TTC549 (cell line): ENCODE measurements at regions not wholly inside any gene's neighbourhood (a gene's known extent, or its start where the extent isn't known, plus 50 kb on each side); places are given as distances from the start of the nearest gene placed in this dataset.

ENCODE experiments used
- FAIRE-seq: peaks from 2 replicates; lab custom pipeline; 2012; peaks lifted over from hg19 to GRCh38; lab: Jason Lieb, UNC

DNA sequence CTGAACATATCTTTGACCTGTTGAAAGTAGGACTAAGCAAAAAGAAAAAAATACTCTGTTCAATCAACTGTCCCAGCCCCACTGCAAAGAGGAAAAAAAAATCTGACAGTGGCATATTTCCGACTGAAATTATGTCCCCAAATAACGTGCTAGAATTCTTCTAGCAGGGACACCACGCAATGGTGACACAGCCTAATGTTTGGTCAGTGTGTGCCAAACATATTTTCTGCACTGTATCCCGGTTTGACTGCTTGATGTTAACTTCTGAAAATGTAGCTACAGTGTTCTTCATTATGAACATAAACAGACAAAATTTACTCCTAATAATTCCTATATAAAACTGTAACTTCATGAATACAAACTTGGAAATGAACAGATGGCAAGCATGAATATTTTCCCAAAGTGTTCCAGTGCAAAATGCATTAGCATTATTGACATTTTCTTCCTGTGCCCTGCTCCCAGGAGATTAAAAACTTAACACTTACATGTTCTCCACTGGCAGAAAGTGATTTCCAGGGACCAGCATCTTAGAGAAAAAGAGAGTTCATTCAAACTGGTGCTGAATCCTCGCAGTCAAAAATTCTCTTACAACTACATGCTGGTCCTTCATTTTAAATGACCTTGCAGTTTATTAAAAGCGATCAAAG, 72.4 kb upstream of the SYT1 start:
- FAIRE-seq: no peak

DNA sequence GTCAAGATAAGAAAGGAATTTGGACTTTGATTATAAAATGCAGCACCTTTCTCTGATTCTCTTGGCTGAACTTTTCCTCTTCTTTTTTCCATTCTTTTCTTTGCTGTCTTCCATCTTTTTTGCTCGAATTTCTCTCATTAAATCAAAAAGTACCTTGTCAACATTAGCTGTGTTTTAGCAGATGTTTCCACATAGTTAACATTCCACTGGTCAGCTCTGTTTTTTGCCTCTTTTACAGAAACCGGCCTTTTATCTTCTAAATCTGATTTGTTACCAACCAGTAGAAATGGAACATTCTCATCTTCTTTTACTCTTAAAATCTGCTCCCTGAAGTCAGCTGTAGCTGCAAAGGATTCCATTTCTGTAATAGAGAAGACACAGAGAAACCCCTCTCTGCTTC, 71.1 kb upstream of the SYT1 start:
- no peak for FAIRE-seq

DNA sequence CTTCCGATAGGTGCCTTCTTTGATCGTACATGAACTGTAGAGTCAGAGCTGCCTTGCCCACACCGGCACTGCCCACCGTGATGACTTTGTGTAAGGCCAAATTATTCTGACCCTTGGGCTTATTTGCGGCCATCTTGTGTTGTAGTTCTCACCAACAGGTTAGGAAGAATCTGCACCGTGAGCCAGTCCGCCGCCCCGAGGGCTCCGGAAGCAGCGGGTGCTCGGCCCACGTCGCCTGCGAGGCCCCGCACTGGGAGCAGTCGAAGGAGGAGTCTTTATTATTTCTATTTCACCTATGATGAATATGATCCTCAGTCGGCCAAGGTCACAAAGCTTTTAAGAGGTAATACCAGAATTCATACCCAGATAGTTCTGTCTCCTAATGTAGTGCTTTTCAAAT, 70.6 kb upstream of the SYT1 start:
- no peak for FAIRE-seq

DNA sequence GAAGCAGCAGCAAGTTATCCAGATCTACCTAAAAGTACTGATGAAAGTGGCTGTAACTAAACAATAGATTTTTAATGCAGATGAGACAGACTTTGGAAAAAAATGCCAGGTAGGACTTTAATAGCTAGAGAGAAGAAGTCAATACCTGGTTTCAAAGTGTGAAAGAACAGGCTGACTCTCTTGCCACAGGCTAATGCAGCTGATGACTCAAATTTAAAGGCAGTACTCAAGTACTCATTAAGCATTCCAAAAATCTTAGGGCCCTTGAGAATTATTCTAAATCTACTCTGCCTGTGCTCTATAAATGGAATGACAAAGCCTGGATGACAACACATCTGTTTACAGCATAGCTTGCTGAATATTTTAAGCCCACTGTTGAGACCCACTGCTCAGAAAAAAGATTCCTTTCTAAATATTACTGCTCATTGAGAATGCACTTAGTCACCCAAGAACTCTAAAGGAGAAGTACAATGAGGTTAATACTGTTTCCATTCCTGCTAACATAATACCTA, 68.6 kb upstream of the SYT1 start:
- FAIRE-seq: no peak

DNA sequence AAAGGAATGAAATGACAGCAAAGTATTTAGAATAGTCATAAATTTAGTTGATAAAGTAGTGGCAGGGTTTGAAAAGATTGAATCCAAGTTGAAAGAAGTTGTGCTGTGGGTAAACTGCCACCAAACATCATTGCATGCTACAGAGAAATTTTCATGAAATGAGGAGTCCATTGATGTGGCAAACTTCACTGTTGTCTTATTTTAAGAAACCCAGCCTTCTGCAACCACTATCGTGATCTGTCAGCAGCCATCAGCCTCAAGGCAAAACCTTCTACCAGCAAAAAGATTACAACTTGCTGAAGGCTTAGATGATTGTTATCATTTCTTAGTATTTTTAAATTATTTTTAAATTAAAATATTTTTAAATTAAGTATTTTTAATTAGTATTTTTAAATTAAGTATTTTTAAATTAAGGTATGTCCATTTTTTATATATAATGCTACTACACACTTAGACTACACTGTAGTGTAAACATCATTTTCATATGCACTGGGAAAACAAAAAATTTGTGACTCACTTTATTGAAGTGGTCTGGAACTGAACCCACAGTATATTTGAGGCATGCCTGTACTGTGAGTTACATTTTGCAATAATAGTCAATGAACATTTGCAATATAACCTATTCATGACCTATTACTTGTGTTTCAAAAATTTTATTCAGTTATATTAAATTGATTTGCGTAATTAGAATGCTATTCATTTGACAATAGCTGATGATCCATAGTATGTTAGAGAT, 67.2 kb upstream of the SYT1 start:
- FAIRE-seq: no peak

DNA sequence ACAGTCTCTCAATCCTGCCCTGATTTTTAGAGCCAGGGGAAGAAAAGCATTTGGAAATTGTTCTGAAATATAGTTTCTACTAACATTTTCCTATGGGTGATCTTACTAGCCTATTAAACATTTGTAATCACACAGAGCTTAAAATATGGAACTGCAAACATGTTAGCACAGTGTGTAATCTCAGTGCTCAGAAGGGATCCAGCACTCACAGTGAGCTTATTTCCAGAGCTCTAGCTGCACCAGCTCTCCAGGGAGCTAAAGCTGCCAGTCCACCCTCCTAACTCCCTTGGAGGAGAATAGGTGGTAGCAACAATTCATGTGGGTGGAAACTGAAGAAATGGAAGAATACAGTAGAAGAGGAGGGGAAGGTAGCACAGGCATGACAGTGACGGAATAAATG, 64.9 kb upstream of the SYT1 start:
- FAIRE-seq: no peak

DNA sequence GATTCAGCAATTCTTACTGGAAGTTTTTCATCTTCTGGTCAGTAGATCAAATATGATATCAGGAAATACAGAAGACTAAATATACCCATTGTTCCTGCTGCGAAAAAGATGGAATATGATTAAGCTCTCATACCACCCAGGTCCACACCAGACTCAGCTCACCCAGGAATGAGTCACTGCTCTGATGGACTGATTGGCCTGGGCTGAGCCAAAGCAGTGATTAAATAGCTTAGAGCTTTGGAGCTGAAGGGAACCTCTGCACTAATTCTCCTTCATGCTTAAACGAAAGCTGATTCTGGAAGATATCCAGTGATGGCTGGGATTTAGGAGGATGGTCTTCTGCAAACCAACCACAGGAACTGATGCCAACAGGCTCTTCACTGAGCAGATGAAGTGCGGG, 62.0 kb upstream of the SYT1 start:
- FAIRE-seq: no peak

DNA sequence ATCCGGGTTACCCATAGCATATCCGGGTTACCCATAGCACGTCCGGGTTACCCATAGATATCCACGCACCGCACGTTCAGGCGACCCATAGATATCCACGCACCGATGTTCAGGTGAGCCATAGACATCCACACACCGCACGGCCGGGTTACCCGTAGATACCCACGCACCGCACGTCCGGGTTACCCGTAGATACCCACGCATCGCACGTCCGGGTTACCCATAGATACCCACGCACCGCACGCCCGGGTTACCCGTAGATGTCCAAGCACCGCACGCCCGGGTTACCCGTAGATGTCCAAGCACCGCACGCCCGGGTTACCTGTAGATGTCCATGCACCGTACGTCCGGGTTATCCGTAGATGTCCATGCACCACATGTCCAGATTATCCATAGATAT, 60.3 kb upstream of the SYT1 start:
- FAIRE-seq: no peak
